WTC11 (cell line): ENCODE measurements at regions not wholly inside any gene's neighbourhood (a gene's known extent, or its start where the extent isn't known, plus 50 kb on each side); places are given as distances from the start of the nearest gene placed in this dataset.

ENCODE experiments used
- CREM ChIP-seq: sonication (generic); formaldehyde crosslinking; IDR thresholded peaks from 2 replicates; pipeline ENCODE4 v1.8.1; 2022; ENCODE audit warnings: mild to moderate bottlenecking, missing genetic modification reagents, moderate library complexity
- CTCF ChIP-seq: fragments of 200-600 bp; IDR thresholded peaks from 2 replicates; pipeline ENCODE4 v1.8.0; 2022; ENCODE audit warnings: antibody characterized with exemption
- ETV6 ChIP-seq: sonication (generic); formaldehyde crosslinking; IDR thresholded peaks from 2 replicates; pipeline ENCODE4 v1.8.1; 2022; ENCODE audit warnings: mild to moderate bottlenecking, missing genetic modification reagents
- GABPB1 ChIP-seq: sonication (generic); formaldehyde crosslinking; IDR thresholded peaks from 2 replicates; pipeline ENCODE4 v1.8.1; 2023; ENCODE audit warnings: mild to moderate bottlenecking, missing genetic modification reagents
- MAX ChIP-seq: sonication (generic); formaldehyde crosslinking; IDR thresholded peaks from 2 replicates; pipeline ENCODE4 v1.8.0; 2022; ENCODE audit warnings: mild to moderate bottlenecking, missing genetic modification reagents
- SP1 ChIP-seq: sonication (generic); formaldehyde crosslinking; conservative IDR thresholded peaks from 2 replicates; pipeline ENCODE4 v1.8.1; 2022; ENCODE audit warnings: missing genetic modification reagents
- USF1 ChIP-seq: sonication (generic); formaldehyde crosslinking; IDR thresholded peaks from 2 replicates; pipeline ENCODE4 v1.8.0; 2022; ENCODE audit warnings: mild to moderate bottlenecking, missing genetic modification reagents
- TF ChIP-seq, protein P1 (sequence below): sonication (generic); formaldehyde crosslinking; IDR thresholded peaks from 2 replicates; pipeline ENCODE4 v1.8.0; 2023; ENCODE audit warnings: missing genetic modification reagents, mild to moderate bottlenecking, borderline replicate concordance
- TF ChIP-seq, protein P2 (sequence below): sonication (generic); formaldehyde crosslinking; IDR thresholded peaks from 2 replicates; pipeline ENCODE4 v1.8.1; 2023; ENCODE audit warnings: mild to moderate bottlenecking, missing genetic modification reagents, moderate library complexity
- TF ChIP-seq, protein P3 (sequence below): sonication (generic); formaldehyde crosslinking; IDR thresholded peaks from 2 replicates; pipeline ENCODE4 v1.8.0; 2022; ENCODE audit warnings: missing genetic modification reagents
- TF ChIP-seq, protein P4 (sequence below): sonication (generic); formaldehyde crosslinking; IDR thresholded peaks from 2 replicates; pipeline ENCODE4 v1.8.1; 2022; ENCODE audit warnings: low read depth, missing genetic modification reagents, borderline replicate concordance

DNA sequence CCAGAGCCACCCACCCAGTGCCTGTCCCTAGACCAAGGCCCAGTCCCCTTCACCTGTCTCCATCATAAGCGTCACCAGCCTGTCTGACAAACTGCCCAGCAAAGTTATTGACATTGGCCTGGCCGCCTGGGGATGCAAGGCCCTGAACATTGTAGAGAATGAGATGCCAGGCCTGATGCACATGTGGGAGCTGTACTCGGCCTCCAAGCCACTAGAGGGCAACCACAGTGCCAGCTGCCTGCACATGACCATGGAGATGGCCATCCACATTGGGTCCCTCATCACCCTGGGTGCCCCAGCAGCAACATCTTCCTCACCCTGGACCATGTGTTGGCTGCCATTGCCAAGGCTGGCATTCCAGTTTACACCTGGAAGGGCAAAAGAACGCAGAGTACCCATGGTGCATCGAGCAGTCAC is 63.7 kb upstream of the ANTXRL start:
- TF ChIP-seq SP1 (CRISPR knock-in tag) (no peak), CTCF (no peak), USF1 (0 out of 2 replicates have a peak, but pooled peaks have one; percentile 38), CREM (no peak), ETV6 (CRISPR knock-in tag) (no peak), MAX (CRISPR knock-in tag) (0 out of 2 replicates have a peak, but pooled peaks have one; percentile 18), GABPB1 (CRISPR knock-in tag) (no peak)
- TF ChIP-seq, protein P1, sequence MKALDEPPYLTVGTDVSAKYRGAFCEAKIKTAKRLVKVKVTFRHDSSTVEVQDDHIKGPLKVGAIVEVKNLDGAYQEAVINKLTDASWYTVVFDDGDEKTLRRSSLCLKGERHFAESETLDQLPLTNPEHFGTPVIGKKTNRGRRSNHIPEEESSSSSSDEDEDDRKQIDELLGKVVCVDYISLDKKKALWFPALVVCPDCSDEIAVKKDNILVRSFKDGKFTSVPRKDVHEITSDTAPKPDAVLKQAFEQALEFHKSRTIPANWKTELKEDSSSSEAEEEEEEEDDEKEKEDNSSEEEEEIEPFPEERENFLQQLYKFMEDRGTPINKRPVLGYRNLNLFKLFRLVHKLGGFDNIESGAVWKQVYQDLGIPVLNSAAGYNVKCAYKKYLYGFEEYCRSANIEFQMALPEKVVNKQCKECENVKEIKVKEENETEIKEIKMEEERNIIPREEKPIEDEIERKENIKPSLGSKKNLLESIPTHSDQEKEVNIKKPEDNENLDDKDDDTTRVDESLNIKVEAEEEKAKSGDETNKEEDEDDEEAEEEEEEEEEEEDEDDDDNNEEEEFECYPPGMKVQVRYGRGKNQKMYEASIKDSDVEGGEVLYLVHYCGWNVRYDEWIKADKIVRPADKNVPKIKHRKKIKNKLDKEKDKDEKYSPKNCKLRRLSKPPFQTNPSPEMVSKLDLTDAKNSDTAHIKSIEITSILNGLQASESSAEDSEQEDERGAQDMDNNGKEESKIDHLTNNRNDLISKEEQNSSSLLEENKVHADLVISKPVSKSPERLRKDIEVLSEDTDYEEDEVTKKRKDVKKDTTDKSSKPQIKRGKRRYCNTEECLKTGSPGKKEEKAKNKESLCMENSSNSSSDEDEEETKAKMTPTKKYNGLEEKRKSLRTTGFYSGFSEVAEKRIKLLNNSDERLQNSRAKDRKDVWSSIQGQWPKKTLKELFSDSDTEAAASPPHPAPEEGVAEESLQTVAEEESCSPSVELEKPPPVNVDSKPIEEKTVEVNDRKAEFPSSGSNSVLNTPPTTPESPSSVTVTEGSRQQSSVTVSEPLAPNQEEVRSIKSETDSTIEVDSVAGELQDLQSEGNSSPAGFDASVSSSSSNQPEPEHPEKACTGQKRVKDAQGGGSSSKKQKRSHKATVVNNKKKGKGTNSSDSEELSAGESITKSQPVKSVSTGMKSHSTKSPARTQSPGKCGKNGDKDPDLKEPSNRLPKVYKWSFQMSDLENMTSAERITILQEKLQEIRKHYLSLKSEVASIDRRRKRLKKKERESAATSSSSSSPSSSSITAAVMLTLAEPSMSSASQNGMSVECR (CRISPR knock-in tag), result no peak
- TF ChIP-seq, protein P2, sequence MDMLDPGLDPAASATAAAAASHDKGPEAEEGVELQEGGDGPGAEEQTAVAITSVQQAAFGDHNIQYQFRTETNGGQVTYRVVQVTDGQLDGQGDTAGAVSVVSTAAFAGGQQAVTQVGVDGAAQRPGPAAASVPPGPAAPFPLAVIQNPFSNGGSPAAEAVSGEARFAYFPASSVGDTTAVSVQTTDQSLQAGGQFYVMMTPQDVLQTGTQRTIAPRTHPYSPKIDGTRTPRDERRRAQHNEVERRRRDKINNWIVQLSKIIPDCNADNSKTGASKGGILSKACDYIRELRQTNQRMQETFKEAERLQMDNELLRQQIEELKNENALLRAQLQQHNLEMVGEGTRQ (CRISPR knock-in tag), result no peak
- TF ChIP-seq, protein P3, sequence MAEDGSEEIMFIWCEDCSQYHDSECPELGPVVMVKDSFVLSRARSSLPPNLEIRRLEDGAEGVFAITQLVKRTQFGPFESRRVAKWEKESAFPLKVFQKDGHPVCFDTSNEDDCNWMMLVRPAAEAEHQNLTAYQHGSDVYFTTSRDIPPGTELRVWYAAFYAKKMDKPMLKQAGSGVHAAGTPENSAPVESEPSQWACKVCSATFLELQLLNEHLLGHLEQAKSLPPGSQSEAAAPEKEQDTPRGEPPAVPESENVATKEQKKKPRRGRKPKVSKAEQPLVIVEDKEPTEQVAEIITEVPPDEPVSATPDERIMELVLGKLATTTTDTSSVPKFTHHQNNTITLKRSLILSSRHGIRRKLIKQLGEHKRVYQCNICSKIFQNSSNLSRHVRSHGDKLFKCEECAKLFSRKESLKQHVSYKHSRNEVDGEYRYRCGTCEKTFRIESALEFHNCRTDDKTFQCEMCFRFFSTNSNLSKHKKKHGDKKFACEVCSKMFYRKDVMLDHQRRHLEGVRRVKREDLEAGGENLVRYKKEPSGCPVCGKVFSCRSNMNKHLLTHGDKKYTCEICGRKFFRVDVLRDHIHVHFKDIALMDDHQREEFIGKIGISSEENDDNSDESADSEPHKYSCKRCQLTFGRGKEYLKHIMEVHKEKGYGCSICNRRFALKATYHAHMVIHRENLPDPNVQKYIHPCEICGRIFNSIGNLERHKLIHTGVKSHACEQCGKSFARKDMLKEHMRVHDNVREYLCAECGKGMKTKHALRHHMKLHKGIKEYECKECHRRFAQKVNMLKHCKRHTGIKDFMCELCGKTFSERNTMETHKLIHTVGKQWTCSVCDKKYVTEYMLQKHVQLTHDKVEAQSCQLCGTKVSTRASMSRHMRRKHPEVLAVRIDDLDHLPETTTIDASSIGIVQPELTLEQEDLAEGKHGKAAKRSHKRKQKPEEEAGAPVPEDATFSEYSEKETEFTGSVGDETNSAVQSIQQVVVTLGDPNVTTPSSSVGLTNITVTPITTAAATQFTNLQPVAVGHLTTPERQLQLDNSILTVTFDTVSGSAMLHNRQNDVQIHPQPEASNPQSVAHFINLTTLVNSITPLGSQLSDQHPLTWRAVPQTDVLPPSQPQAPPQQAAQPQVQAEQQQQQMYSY (CRISPR knock-in tag), result no peak
- TF ChIP-seq, protein P4, sequence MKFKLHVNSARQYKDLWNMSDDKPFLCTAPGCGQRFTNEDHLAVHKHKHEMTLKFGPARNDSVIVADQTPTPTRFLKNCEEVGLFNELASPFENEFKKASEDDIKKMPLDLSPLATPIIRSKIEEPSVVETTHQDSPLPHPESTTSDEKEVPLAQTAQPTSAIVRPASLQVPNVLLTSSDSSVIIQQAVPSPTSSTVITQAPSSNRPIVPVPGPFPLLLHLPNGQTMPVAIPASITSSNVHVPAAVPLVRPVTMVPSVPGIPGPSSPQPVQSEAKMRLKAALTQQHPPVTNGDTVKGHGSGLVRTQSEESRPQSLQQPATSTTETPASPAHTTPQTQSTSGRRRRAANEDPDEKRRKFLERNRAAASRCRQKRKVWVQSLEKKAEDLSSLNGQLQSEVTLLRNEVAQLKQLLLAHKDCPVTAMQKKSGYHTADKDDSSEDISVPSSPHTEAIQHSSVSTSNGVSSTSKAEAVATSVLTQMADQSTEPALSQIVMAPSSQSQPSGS (CRISPR knock-in tag), result no peak
